ENCODE measurements at regions not wholly inside any gene's neighbourhood (a gene's known extent, or its start where the extent isn't known, plus 50 kb on each side); places are given as distances from the start of the nearest gene placed in this dataset.

DNA sequence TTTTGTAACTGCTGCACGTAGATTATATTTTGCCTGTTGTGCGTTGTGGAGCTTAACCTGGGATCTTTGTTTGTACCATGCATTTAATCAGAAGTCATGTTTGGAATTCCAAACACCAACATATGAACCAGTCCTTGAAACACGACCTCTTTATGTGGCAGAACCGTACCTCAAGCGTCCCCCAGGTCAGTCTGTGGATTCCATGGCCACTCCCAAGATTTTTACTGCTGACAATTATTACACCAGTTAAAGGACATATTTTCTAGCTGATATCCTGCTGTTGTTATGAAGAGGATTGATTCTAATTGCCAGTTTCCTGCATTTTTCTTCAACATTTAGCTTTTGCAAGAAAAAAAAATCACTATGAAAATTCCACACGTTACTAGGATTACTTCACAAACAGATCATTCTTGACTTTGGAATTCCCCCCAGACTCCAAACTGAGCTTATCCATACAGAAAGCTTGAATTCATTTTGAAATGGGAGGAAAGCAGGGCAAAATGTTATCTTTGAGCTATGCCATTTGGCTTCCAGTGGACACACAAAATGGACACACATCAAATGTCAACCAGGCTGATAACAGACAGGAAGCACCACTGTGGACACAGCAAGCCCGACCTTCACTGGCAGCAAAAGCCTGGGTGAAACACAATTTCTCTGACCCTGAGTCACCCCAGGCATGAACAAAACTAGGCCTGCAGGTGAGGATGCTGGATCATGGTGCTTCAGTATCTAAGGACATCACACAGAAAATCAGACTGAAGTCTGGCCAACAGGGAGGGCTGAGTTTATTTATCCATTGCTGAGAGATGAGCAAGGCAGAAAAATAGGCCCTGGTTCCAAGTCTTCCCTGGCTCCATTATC lies 542.9 kb upstream of the JAG1 start:
- TF ChIP-seq EP300 (IDR thresholded peaks at IDR 0.05) (no peak), POLR2A (IDR thresholded peaks at IDR 0.05; ENCODE audit: low read depth) (no peak), POLR2AphosphoS5 (IDR thresholded peaks at IDR 0.05) (no peak)
- TF ChIP-seq, protein P1, sequence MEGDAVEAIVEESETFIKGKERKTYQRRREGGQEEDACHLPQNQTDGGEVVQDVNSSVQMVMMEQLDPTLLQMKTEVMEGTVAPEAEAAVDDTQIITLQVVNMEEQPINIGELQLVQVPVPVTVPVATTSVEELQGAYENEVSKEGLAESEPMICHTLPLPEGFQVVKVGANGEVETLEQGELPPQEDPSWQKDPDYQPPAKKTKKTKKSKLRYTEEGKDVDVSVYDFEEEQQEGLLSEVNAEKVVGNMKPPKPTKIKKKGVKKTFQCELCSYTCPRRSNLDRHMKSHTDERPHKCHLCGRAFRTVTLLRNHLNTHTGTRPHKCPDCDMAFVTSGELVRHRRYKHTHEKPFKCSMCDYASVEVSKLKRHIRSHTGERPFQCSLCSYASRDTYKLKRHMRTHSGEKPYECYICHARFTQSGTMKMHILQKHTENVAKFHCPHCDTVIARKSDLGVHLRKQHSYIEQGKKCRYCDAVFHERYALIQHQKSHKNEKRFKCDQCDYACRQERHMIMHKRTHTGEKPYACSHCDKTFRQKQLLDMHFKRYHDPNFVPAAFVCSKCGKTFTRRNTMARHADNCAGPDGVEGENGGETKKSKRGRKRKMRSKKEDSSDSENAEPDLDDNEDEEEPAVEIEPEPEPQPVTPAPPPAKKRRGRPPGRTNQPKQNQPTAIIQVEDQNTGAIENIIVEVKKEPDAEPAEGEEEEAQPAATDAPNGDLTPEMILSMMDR (IDR thresholded peaks at IDR 0.05), result no peak
